HG03060 (cell line): ENCODE measurements at regions not wholly inside any gene's neighbourhood (a gene's known extent, or its start where the extent isn't known, plus 50 kb on each side); places are given as distances from the start of the nearest gene placed in this dataset.
"Not testable (repeated sequence)": the region's sequence is repeated elsewhere in the genome, so short reads cannot be mapped to it uniquely, and the experiment has no call there.

Experiments
- ATAC-seq: cut with Tn5 transposase; IDR thresholded peaks from one replicate; pipeline ENCODE4 v1.9.1; 2021; ENCODE audit warnings: low read depth, moderate number of reproducible peaks; ENCODE audit not compliant: unreplicated experiment

- not testable (repeated sequence) for ATAC-seq
These were observed 1255.8 kb downstream of the RPIA start for GRCh38 chr2:89947208-89947815.

DNA sequence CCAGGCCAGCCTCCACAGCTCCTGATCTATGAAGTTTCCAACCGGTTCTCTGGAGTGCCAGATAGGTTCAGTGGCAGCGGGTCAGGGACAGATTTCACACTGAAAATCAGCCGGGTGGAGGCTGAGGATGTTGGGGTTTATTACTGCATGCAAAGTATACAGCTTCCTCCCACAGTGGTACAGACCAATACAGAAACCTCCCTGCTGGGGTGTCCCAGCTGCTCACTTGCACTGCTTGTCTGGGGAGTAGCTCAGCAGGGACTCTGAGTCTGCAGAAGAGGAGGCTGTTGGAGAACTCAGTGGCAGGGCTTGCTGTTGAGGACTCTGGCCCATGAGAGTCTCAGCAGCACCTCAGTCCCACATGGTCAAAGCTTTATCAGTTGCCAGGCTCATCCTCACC lies 1256.6 kb downstream of the RPIA start:
- not testable (repeated sequence) for ATAC-seq

GRCh38 chr2:89950807-89951206 lies 1259.3 kb downstream of the RPIA start:
- ATAC-seq = not testable (repeated sequence)

- ATAC-seq = not testable (repeated sequence)
These were observed 1265.8 kb downstream of the RPIA start for GRCh38 chr2:89957236-89957635.

- not testable (repeated sequence) for ATAC-seq
These were observed 1268.4 kb downstream of the RPIA start for GRCh38 chr2:89959729-89960378.

GRCh38 chr2:89960570-89960969 lies 1269.1 kb downstream of the RPIA start:
- not testable (repeated sequence) for ATAC-seq

- not testable (repeated sequence) for ATAC-seq
These were observed 1277.1 kb downstream of the RPIA start for GRCh38 chr2:89968567-89968966.

DNA sequence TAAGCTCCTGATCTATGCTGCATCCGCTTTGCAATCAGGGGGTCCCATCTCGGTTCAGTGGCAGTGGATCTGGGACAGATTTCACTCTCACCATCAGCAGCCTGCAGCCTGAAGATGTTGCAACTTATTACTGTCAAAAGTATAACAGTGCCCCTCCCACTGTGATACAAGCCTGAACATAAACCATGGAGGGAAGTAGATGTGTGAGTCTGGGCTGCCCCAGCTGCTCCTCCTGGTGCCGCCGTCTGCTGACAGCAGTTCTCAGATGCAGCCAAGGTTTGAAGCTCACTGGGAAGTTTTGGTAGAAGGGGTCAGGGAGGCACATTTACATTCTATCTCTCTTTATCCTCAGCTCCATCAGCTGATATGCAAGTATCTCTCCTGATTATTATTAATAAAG lies 1277.7 kb downstream of the RPIA start:
- ATAC-seq = not testable (repeated sequence)

DNA sequence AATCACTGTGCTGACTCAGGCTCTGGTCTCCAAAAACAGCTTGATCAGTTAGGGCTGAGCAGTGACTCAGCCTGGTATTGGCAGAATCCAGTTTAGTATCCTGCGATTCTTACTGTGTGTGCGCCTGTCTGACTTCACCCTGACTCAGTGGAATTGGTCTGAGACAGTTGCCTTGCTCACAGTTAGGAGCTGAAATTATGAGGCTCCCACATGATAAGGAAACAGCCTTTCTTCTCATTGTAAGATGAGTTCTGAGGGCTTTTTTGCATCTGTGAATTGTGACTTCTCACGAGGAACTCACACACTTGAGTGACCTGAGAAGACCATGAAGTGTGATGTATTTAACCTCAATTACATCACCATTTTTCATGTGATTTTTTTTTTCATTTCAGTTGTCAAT lies 1282.4 kb downstream of the RPIA start:
- ATAC-seq = not testable (repeated sequence)

GRCh38 chr2:89979826-89980537 lies 1288.5 kb downstream of the RPIA start:
- not testable (repeated sequence) for ATAC-seq

DNA sequence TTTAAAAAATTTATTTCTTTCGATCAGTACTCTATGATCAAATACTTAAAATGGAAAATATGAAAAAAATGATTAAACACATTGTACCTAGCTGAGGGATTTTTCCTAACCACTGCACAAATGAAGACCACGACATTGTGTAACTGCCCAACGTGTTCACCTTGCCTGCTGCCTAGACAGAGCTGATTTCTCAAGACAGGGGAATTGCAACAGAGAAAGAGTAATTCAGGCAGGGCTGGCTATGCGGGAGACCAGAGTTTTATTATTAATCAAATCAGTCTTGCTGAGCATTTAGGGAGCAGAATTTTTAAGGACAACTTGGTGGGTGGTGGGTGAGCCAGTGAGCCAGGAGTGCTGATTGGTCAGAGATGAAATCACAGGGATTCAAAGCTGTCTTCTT lies 1290.8 kb downstream of the RPIA start:
- not testable (repeated sequence) for ATAC-seq

- not testable (repeated sequence) for ATAC-seq
These were observed 1294.2 kb downstream of the RPIA start for GRCh38 chr2:89985650-89986049.

GRCh38 chr2:89986532-89986931 lies 1295.1 kb downstream of the RPIA start:
- not testable (repeated sequence) for ATAC-seq

DNA sequence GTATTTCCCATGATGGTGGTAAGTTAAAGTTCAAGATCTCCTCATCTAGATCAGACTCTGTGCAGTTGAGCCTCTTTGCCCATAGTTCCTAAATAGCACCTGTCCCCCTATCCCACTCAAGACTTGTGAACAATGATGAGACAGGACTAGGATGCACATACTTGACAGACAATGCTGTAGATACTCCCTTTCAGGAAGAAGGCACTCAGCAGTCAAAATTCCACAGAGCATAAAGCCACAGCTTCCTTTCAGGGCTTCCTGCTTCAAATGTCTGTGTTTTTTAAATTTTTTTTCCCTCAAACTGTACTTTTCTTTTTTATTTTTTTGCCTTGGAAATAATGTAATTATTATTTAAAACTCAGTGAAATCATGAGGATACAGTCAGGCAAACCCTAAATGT lies 1305.3 kb downstream of the RPIA start:
- not testable (repeated sequence) for ATAC-seq

DNA sequence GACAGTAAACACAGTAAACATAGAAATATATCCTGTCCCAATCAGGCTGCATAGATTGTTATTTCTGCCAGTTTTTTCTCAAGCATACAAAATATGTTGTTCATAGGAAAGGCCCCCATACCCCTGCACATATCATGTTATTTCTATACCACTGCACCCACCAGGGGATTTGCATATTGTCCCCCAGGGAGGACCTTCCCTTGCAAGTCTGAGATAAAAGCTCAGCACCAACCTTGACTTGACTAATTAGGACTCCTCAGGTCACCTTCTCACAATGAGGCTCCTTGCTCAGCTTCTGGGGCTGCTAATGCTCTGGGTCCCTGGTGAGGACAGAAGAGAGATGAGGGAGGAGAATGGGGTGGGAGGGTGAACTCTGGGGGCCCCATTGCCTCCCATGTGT lies 1313.1 kb downstream of the RPIA start:
- not testable (repeated sequence) for ATAC-seq

DNA sequence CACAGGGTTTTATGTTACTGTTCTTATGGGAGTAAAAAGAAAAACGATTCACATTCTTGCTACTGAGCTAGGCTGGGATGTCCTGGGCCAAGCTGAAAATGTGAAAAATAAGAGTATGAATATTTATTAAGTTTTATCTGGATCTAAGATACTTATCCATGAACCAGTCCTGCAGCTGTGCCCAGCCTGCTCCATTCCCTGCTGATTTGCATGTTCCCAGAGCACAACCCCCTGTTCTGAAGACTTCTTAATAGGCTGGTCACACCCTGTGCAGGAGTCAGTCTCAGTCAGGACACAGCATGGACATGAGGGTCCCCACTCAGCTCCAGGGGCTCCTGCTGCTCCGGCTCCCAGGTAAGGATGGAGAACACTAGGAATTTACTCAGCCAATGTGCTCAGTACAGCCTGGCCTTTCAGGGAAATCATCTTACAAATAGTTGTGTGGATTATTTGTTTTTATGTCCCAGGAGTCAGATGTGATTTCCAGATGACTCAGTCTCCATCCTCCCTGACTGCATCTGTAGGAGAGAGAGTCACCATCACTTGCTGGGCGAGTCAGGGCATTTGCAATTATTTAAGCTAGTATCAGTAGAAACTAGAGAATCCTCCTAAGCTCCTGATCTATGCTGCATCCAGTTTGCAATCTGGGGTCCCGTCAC lies 1319.1 kb downstream of the RPIA start:
- ATAC-seq = not testable (repeated sequence)

- not testable (repeated sequence) for ATAC-seq
These were observed 1319.6 kb downstream of the RPIA start for GRCh38 chr2:90011101-90011443.

- not testable (repeated sequence) for ATAC-seq
These were observed 1328.4 kb downstream of the RPIA start for GRCh38 chr2:90019908-90020307.

DNA sequence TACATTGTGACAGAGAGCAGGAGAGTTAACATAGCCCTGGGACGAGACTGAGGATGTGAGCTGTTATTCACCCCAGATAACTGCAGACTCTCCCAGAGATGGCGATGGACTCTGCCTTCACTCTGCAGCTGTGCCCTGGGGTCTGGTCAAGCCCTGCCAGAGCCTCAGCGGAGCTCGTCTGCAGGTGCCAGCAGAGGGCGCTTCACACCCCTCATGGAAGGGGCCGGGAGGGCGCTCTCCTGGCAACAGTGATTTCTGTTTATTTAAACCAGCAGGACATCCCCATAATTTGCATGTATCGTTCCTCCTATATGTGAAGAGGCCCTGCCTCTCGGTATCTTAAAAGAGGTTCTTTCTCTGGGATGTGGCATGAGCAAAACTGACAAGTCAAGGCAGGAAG lies 1329.8 kb downstream of the RPIA start:
- not testable (repeated sequence) for ATAC-seq

DNA sequence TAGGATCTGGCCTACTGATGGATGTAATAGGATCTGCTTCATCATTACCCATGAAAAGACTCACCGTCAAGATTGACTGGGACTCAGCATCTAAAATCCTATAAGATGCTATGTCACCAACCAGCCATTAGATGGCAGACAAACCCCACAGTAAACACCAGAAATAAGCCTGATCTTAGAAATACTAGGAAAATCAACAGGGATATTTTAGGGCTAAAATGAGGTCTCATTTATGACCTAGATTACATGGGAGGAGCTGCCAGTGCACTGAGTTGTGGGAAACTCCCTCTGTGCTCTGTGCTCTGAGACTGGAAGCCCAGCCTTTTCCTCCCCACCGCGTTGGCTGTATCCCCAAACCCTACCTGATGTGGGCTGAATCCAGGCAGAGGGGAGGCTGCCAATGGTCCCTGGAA lies 1335.8 kb downstream of the RPIA start:
- not testable (repeated sequence) for ATAC-seq
